SK-N-SH (cell line): ENCODE measurements at regions not wholly inside any gene's neighbourhood (a gene's known extent, or its start where the extent isn't known, plus 50 kb on each side); places are given as distances from the start of the nearest gene placed in this dataset.

ENCODE experiments used
- CTCF ChIA-PET: fragments of 300-600, 350-600 bp; formaldehyde crosslinking; extraction: SDS; loops from one replicate; lab custom pipeline; 2021; lab: Yijun Ruan, JAX
- POLR2A ChIA-PET: fragments of 350-600 bp; sonication (Branson Sonifier 250); formaldehyde crosslinking; extraction: SDS; loops from one replicate; lab custom pipeline; 2020; ENCODE audit warnings: antibody characterized with exemption, inconsistent platforms; lab: Yijun Ruan, JAX
- DNase-seq: peaks from one replicate; pipeline ENCODE4 v3.0.0; 2012
- H2AFZ ChIP-seq: fragments of 200-600 bp; sonication (generic); 2 replicates; pipeline ENCODE4 v1.8.1; 2016; ENCODE audit warnings: antibody characterized with exemption, mild to moderate bottlenecking, low read depth
- H3F3A ChIP-seq: fragments of 200-600 bp; sonication (generic); replicated peaks from 2 replicates; pipeline ENCODE3; 2016; ENCODE audit warnings: antibody characterized with exemption, mild to moderate bottlenecking; ENCODE audit not compliant: insufficient read depth
- H3K27ac ChIP-seq, 2 experiments: fragments of 200-500 bp in 1 of 2; fragments of 200-600 bp in 1 of 2; sonication (Bioruptor generic) in 1 of 2; sonication (generic), shearing (Covaris generic) in 1 of 2; 2 replicates each; pipeline versions ENCODE4 v1.5.1 to v1.6.1; 2014 to 2016; ENCODE audit warnings: low read depth in 2 of 2, inconsistent platforms in 1 of 2, low read length in 1 of 2, mild to moderate bottlenecking in 1 of 2, mixed read lengths in 1 of 2
- H3K27me3 ChIP-seq: fragments of 200-600 bp; sonication (generic), shearing (Covaris generic); 2 replicates; pipeline ENCODE4 v1.6.1; 2016; ENCODE audit warnings: mixed run types; ENCODE audit not compliant: insufficient read depth
- H3K36me3 ChIP-seq, 2 experiments: fragments of 200-500 bp in 1 of 2; fragments of 200-600 bp in 1 of 2; sonication (Bioruptor generic) in 1 of 2; sonication (generic) in 1 of 2; replicated peaks in 1 of 2; 2 replicates each; pipeline versions ENCODE3 to v1.5.1; 2014 to 2016; ENCODE audit warnings: low read length in 1 of 2, mild to moderate bottlenecking in 1 of 2; ENCODE audit not compliant: insufficient read depth in 2 of 2, control insufficient read depth in 1 of 2
- H3K4me1 ChIP-seq, 2 experiments: fragments of 200-500 bp in 1 of 2; fragments of 200-600 bp in 1 of 2; sonication (Bioruptor generic) in 1 of 2; sonication (generic), shearing (Covaris generic) in 1 of 2; 2 replicates each; pipeline versions ENCODE4 v1.5.1 to v1.6.1; 2014 to 2016; ENCODE audit warnings: low read depth in 1 of 2, low read length in 1 of 2, mixed run types in 1 of 2; ENCODE audit not compliant: insufficient read depth in 2 of 2, control insufficient read depth in 1 of 2
- H3K4me2 ChIP-seq: fragments of 200-600 bp; sonication (generic), shearing (Covaris generic); 2 replicates; pipeline ENCODE4 v1.6.1; 2017; ENCODE audit warnings: mixed run types
- H3K4me3 ChIP-seq, 2 experiments: fragments of 200-500 bp in 1 of 2; fragments of 200-600 bp in 1 of 2; sonication (Bioruptor generic) in 1 of 2; sonication (generic), shearing (Covaris generic) in 1 of 2; 2 replicates each; pipeline versions ENCODE4 v1.5.1 to v1.8.1; 2014 to 2016; ENCODE audit warnings: low read depth in 2 of 2, inconsistent platforms in 1 of 2, low read length in 1 of 2, mild to moderate bottlenecking in 1 of 2, mixed read lengths in 1 of 2, moderate library complexity in 1 of 2
- H3K79me2 ChIP-seq: fragments of 200-600 bp; sonication (generic); 2 replicates; pipeline ENCODE4 v1.8.1; 2017; ENCODE audit warnings: mild to moderate bottlenecking; ENCODE audit not compliant: insufficient read depth
- H3K9ac ChIP-seq: fragments of 200-600 bp; sonication (generic); 2 replicates; pipeline ENCODE4 v1.6.1; 2017; ENCODE audit warnings: mixed run types
- H3K9me2 ChIP-seq: fragments of 200-600 bp; sonication (generic); 2 replicates; pipeline ENCODE4 v1.6.1; 2017; ENCODE audit warnings: mixed run types
- H3K9me3 ChIP-seq: fragments of 200-600 bp; sonication (generic); 2 replicates; pipeline ENCODE4 v1.6.1; 2017; ENCODE audit warnings: mixed run types, mild to moderate bottlenecking, moderate library complexity
- H4K20me1 ChIP-seq: fragments of 200-600 bp; sonication (generic); 2 replicates; pipeline ENCODE4 v1.6.1; 2017; ENCODE audit warnings: mild to moderate bottlenecking, mixed run types; ENCODE audit not compliant: insufficient read depth
- CHD2 ChIP-seq: fragments of 150-350 bp; IDR thresholded peaks from 2 replicates; pipeline ENCODE4 v1.6.1; 2018; ENCODE audit warnings: low read length; ENCODE audit not compliant: partially characterized antibody
- ELF1 ChIP-seq: IDR thresholded peaks from 2 replicates; pipeline ENCODE4 v1.4.0; 2012
- EP300 ChIP-seq, 2 experiments: IDR thresholded peaks; 2 replicates each; pipeline versions ENCODE4 v1.4.0 to v1.6.1; 2012; ENCODE audit warnings: borderline replicate concordance in 1 of 2, low read depth in 1 of 2, low read length in 1 of 2
- FOSL2 ChIP-seq: IDR thresholded peaks from 2 replicates; pipeline ENCODE4 v1.4.0; 2012; ENCODE audit warnings: low read depth, mild to moderate bottlenecking, moderate library complexity, borderline replicate concordance
- FOXJ3 ChIP-seq: sonication (generic); formaldehyde crosslinking; IDR thresholded peaks from 2 replicates; pipeline ENCODE4 v1.5.1; 2020; ENCODE audit warnings: mild to moderate bottlenecking, missing genetic modification reagents
- FOXM1 ChIP-seq: IDR thresholded peaks from 2 replicates; pipeline ENCODE4 v1.4.0; 2012; ENCODE audit warnings: low read depth, mild to moderate bottlenecking
- GATA2 ChIP-seq: sonication (generic); formaldehyde crosslinking; IDR thresholded peaks from 2 replicates; pipeline ENCODE4 v1.5.0; 2020; ENCODE audit warnings: mild to moderate bottlenecking, missing genetic modification reagents
- IRF3 ChIP-seq: fragments of 150-350 bp; IDR thresholded peaks from 2 replicates; pipeline ENCODE4 v1.6.1; 2016; ENCODE audit warnings: mild to moderate bottlenecking, low read depth, low read length
- MXI1 ChIP-seq: IDR thresholded peaks from 2 replicates; pipeline ENCODE4 v1.6.1; 2012; ENCODE audit warnings: mild to moderate bottlenecking, low read depth, low read length, improper control_type of control experiment
- NFIC ChIP-seq: IDR thresholded peaks from 2 replicates; pipeline ENCODE4 v1.4.0; 2012; ENCODE audit warnings: borderline replicate concordance
- RAD21 ChIP-seq: IDR thresholded peaks from 2 replicates; pipeline ENCODE4 v1.6.1; 2012; ENCODE audit warnings: mild to moderate bottlenecking, low read length
- REST ChIP-seq: IDR thresholded peaks from 2 replicates; pipeline ENCODE4 v1.6.1; 2012; ENCODE audit warnings: mild to moderate bottlenecking, low read depth, low read length, moderate library complexity
- RFX5 ChIP-seq: IDR thresholded peaks from 2 replicates; pipeline ENCODE4 v1.6.1; 2012; ENCODE audit warnings: mild to moderate bottlenecking, improper control_type of control experiment, low read length
- RXRA ChIP-seq: IDR thresholded peaks from 2 replicates; pipeline ENCODE4 v1.4.0; 2012; ENCODE audit warnings: low read depth, mild to moderate bottlenecking, borderline replicate concordance
- TAF1 ChIP-seq: IDR thresholded peaks from 2 replicates; pipeline ENCODE4 v1.6.1; 2012; ENCODE audit warnings: low read depth, mild to moderate bottlenecking, low read length, moderate library complexity, borderline replicate concordance
- TEAD4 ChIP-seq: IDR thresholded peaks from 2 replicates; pipeline ENCODE4 v1.4.0; 2012; ENCODE audit warnings: mild to moderate bottlenecking, borderline replicate concordance; ENCODE audit not compliant: insufficient read depth
- USF1 ChIP-seq: IDR thresholded peaks from 2 replicates; pipeline ENCODE4 v1.4.0; 2012; ENCODE audit warnings: low read depth, borderline replicate concordance
- USF2 ChIP-seq: fragments of 150-350 bp; IDR thresholded peaks from 2 replicates; pipeline ENCODE4 v1.6.1; 2017; ENCODE audit warnings: antibody characterized with exemption, low read length, low read depth, borderline replicate concordance
- ZBTB33 ChIP-seq: IDR thresholded peaks from 2 replicates; pipeline ENCODE4 v1.4.0; 2012; ENCODE audit warnings: low read depth, borderline replicate concordance
- WGBS: methylation state at CpG from one replicate; pipeline ENCODE4 v1.1.6; 2017; ENCODE audit warnings: low lambda C conversion rate; 5-methylcytosine and 5-hydroxymethylcytosine counted together

GRCh38 chr10:21002091-21002878, 105.2 kb upstream of the NEBL start (continued):
- no peak for TF ChIP-seq RFX5
- TF ChIP-seq FOXM1, result no peak
- TF ChIP-seq USF2, result no peak
- TF ChIP-seq CHD2, result no peak
- no peak for TF ChIP-seq NFIC
- no peak for TF ChIP-seq TAF1
- no peak for TF ChIP-seq MXI1
- TF ChIP-seq EP300 (IDR thresholded peaks at IDR 0.05; ENCODE audit: borderline replicate concordance in 1 of 2, low read depth in 1 of 2, low read length in 1 of 2), result no peak

- 81% methylated on average over 11 of the region's 11 CpGs for WGBS
- H3K36me3 ChIP-seq, result no peaks in the 10 kb centered on the region
- no peaks in the 10 kb centered on the region for H4K20me1 ChIP-seq
- no peak for DNase-seq
- peaks cover 9% of the 10 kb centered on the region for H3F3A ChIP-seq
- CTCF ChIA-PET, result interaction anchor here (1.2 to 1.3 kb wide), 2 partner anchors 10 to 44 kb away, joined by 4 read pairs; no protein-coding TSS in a partner anchor
- no peaks in the 10 kb centered on the region; the same call in 1 of the 2 replicates for H3K27me3 ChIP-seq
- TF ChIP-seq REST (no peak), TEAD4 (no peak), FOSL2 (no peak), IRF3 (no peak), FOXJ3 (no peak), MXI1 (no peak), ELF1 (no peak), USF1 (no peak), NFIC (no peak), RXRA (no peak), GATA2 (CRISPR knock-in tag) (no peak), TAF1 (no peak), ZBTB33 (no peak), EP300 (IDR thresholded peaks at IDR 0.05; ENCODE audit: borderline replicate concordance in 1 of 2, low read depth in 1 of 2, low read length in 1 of 2) (no peak), RAD21 (no peak), USF2 (no peak)
- no peaks in the 10 kb centered on the region for H3K9me3 ChIP-seq
- H3K4me3 ChIP-seq, result no peak overlapping the region
- H3K4me1 ChIP-seq, result peaks cover 0 to 23% of the 10 kb centered on the region in 2 experiments; a peak in 2 of 4 replicates
- POLR2A ChIA-PET, result no interaction called here
- no peaks in the 10 kb centered on the region for H3K79me2 ChIP-seq
- no peak overlapping the region for H3K9ac ChIP-seq
- no peak overlapping the region for H3K27ac ChIP-seq
- H3K4me2 ChIP-seq, result no peak overlapping the region
- no peak overlapping the region for H2AFZ ChIP-seq
- no peaks in the 10 kb centered on the region for H3K9me2 ChIP-seq
These were observed 102.6 kb upstream of the NEBL start for GRCh38 chr10:20999699-21000098.
